Gastrocnemius medialis (tissue), 4 donors: ENCODE measurements at regions not wholly inside any gene's neighbourhood (a gene's known extent, or its start where the extent isn't known, plus 50 kb on each side); places are given as distances from the start of the nearest gene placed in this dataset.

Source experiments
- CTCF ChIP-seq, 5 experiments: fragments of 450-650 bp in 3 of 5; fragments of 200-600 bp in 2 of 5; sonication (generic) in 2 of 5; IDR thresholded peaks in 4 of 5; conservative IDR thresholded peaks in 1 of 5; 1 replicate in 4 of 5; 2 replicates in 1 of 5; pipeline ENCODE4 v1.5.1; 2016 to 2019; ENCODE audit warnings: antibody characterized with exemption in 5 of 5, mild to moderate bottlenecking in 3 of 5, moderate library complexity in 3 of 5
- POLR2A ChIP-seq, 2 donors: fragments of 450-650 bp; IDR thresholded peaks; one replicate each; pipeline ENCODE4 v1.6.1; 2017; ENCODE audit warnings: antibody characterized with exemption in 2 of 2, mild to moderate bottlenecking in 2 of 2, moderate library complexity in 2 of 2

GRCh38 chr18:54069729-54070128 lies 154.7 kb downstream of the MBD2 start:
- TF ChIP-seq CTCF (IDR thresholded peaks at IDR 0.05 in 4 of 5, conservative IDR thresholded peaks at IDR 0.05 in 1 of 5): no peak
- no peak for TF ChIP-seq POLR2A (IDR thresholded peaks at IDR 0.05)
